Prostate gland (tissue), 2 donors: ENCODE measurements at regions not wholly inside any gene's neighbourhood (a gene's known extent, or its start where the extent isn't known, plus 50 kb on each side); places are given as distances from the start of the nearest gene placed in this dataset.

Experiments used
- DNase-seq: peaks from one replicate; pipeline ENCODE4 v3.0.0-alpha.2; 2019; ENCODE audit warnings: low spot score
- H3K27ac ChIP-seq, 2 donors: fragments of 200-600 bp; sonication (generic); 2 replicates each; pipeline ENCODE4 v1.5.1; 2017 to 2019
- H3K27me3 ChIP-seq: fragments of 200-600 bp; sonication (generic); replicated peaks from 2 replicates; pipeline ENCODE4 v1.5.1; 2019; ENCODE audit not compliant: insufficient read depth
- H3K36me3 ChIP-seq, 2 donors: fragments of 200-600 bp; sonication (generic); 1 replicate in 1 of 2; 2 replicates in 1 of 2; pipeline versions ENCODE4 v1.5.1 to v1.8.1; 2017 to 2019
- H3K4me1 ChIP-seq: fragments of 200-600 bp; sonication (generic); replicated peaks from 2 replicates; pipeline ENCODE4 v1.5.1; 2019
- H3K4me3 ChIP-seq, 2 donors: fragments of 200-600 bp; sonication (generic); 2 replicates each; pipeline ENCODE4 v1.5.1; 2017 to 2019
- H3K9me3 ChIP-seq: fragments of 200-600 bp; sonication (generic); 2 replicates; pipeline ENCODE4 v1.5.1; 2017
- POLR2A ChIP-seq: fragments of 450-650 bp; IDR thresholded peaks from one replicate; pipeline ENCODE4 v1.6.1; 2016; ENCODE audit warnings: antibody characterized with exemption, mild to moderate bottlenecking
- POLR2AphosphoS5 ChIP-seq: sonication (generic); formaldehyde crosslinking; IDR thresholded peaks from one replicate; pipeline ENCODE4 v1.6.1; 2017; ENCODE audit warnings: antibody characterized with exemption
- WGBS: methylation state at CpG from one replicate; pipeline ENCODE4 v1.1.5; 2018; 5-methylcytosine and 5-hydroxymethylcytosine counted together
- intact Hi-C: fragments of 100-400 bp; cut with DNase I; formaldehyde crosslinking; loops from one replicate; pipeline ENCODE4 v1.14.2; 2022
- TF ChIP-seq, protein P1 (sequence below), 4 experiments: fragments of 200-600 bp in 2 of 4; fragments of 450-650 bp in 2 of 4; sonication (generic) in 2 of 4; IDR thresholded peaks; 1 replicate in 3 of 4; 2 replicates in 1 of 4; pipeline ENCODE4 v1.5.1; 2016 to 2019; ENCODE audit warnings: antibody characterized with exemption in 4 of 4, mild to moderate bottlenecking in 2 of 4, moderate library complexity in 2 of 4

DNA sequence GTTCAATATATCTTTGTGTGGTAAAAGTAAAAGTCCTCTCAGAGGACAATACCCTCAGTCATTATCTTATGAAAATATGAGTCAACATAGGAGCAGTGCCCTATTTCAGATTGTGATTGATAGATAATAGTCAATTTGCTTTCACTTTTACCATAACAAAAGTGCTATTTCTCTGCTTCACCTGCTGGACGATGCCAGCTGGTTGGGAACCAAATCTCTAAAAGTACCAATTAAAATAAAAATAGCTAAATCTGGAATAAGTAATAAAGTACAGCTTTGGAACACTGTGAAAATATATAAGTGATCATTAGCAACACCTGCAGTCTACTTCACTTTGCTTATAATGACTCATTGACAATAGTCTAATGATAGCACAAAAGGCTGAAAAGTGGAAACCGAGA lies 390.3 kb upstream of the AGTR1 start:
- WGBS = 87% methylated on average over 2 of the region's 2 CpGs
- TF ChIP-seq POLR2AphosphoS5 (no peak), POLR2A (no peak)
- TF ChIP-seq, protein P1, sequence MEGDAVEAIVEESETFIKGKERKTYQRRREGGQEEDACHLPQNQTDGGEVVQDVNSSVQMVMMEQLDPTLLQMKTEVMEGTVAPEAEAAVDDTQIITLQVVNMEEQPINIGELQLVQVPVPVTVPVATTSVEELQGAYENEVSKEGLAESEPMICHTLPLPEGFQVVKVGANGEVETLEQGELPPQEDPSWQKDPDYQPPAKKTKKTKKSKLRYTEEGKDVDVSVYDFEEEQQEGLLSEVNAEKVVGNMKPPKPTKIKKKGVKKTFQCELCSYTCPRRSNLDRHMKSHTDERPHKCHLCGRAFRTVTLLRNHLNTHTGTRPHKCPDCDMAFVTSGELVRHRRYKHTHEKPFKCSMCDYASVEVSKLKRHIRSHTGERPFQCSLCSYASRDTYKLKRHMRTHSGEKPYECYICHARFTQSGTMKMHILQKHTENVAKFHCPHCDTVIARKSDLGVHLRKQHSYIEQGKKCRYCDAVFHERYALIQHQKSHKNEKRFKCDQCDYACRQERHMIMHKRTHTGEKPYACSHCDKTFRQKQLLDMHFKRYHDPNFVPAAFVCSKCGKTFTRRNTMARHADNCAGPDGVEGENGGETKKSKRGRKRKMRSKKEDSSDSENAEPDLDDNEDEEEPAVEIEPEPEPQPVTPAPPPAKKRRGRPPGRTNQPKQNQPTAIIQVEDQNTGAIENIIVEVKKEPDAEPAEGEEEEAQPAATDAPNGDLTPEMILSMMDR (IDR thresholded peaks at IDR 0.05) = no peak
- H3K27ac ChIP-seq = no peak overlapping the region
- H3K4me1 ChIP-seq = no peaks in the 10 kb centered on the region
- DNase-seq = no peak
- intact Hi-C loops = no loop called here
- no peak overlapping the region for H3K4me3 ChIP-seq
- H3K9me3 ChIP-seq = no peaks in the 10 kb centered on the region
- H3K27me3 ChIP-seq = no peaks in the 10 kb centered on the region
- H3K36me3 ChIP-seq = no peaks in the 10 kb centered on the region

DNA sequence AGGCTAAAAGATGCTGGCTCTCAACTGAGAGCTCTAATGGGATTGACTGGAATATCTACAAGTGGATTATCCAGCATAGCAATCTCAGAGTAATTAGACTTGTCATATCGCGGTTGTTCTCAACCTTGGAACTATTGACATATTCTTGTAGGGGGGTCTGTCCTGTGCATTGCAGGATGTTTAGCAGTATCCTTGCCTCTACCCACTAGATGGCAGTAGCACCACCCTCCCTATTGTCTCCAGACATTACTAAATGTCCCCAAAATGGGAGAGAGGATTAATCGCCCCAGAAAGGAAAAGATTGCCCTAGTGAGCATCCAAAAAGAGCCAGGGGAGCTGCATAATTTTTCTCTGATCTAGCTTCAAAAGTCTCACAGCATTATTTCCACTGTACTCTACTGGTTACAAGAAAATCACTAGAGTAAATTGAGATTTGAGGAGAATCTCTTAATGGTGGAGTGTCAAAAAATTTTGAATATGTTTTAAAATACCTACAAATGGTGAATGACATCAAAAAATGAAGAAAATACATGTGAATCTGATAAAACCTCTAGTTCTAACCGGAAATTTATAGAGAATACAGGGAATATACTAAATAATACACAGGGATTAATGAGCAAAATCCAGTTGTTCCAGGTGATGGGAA lies 388.2 kb upstream of the AGTR1 start:
- no peaks in the 10 kb centered on the region for H3K4me1 ChIP-seq
- no peak for DNase-seq
- no peaks in the 10 kb centered on the region for H3K27me3 ChIP-seq
- TF ChIP-seq, protein P1 (IDR thresholded peaks at IDR 0.05) = peak in 2 of 4 experiments; percentile 30 to 36
- TF ChIP-seq POLR2AphosphoS5 = no peak
- no peak for TF ChIP-seq POLR2A
- no peak overlapping the region for H3K27ac ChIP-seq
- intact Hi-C loops = no loop called here
- WGBS = 43% methylated on average over 4 of the region's 4 CpGs
- no peak overlapping the region for H3K4me3 ChIP-seq
- H3K36me3 ChIP-seq = no peaks in the 10 kb centered on the region
- H3K9me3 ChIP-seq = no peaks in the 10 kb centered on the region

DNA sequence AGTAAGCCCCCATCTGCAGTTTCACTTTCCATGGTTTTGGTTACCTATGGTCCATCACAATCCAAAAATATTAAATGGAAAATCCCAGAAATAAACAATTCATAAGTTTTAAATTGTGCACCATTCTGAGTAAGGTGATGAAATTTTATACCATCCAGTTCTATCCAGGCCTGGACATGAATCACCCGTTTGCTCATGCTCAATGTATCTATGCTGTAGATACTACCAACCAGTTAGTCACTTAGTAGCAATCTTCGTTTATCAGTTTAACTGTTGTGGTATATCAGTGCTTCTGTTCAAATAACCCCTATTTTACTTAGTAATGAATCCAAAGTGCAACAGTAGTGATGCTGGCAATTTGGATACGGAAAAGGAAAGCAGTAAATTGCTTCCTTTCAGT lies 381.9 kb upstream of the AGTR1 start:
- Histone ChIP-seq H3K4me3 (no peak overlapping the region), H3K9me3 (no peaks in the 10 kb centered on the region), H3K27me3 (no peaks in the 10 kb centered on the region), H3K4me1 (no peaks in the 10 kb centered on the region), H3K27ac (no peak overlapping the region), H3K36me3 (no peaks in the 10 kb centered on the region)
- WGBS = 86% methylated on average over 3 of the region's 3 CpGs
- intact Hi-C loops = no loop called here
- no peak for DNase-seq
- no peak for TF ChIP-seq POLR2A
- TF ChIP-seq, protein P1 (IDR thresholded peaks at IDR 0.05) = no peak
- no peak for TF ChIP-seq POLR2AphosphoS5

DNA sequence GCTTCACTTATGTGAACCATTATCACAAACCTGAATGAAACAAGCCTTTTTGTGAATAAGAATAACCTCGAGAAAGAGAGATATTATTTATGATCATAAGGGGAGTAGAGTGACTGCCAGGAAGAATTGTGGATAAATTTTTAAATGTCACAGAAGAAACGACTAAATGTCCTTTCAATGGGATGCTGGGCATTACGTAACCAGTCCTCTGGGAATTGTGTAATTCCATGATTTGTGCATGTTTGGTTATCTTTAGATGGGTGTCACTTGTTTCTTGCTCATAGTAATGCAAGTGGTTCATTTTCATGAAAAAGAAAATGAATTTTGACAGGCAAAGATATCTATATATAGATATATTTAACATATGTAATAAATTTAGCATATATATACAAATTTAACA lies 379.5 kb upstream of the AGTR1 start:
- Histone ChIP-seq H3K27me3 (no peaks in the 10 kb centered on the region), H3K27ac (no peak overlapping the region), H3K36me3 (no peaks in the 10 kb centered on the region), H3K4me1 (no peaks in the 10 kb centered on the region), H3K4me3 (no peak overlapping the region), H3K9me3 (no peaks in the 10 kb centered on the region)
- WGBS = 88% methylated on average over 3 of the region's 3 CpGs
- TF ChIP-seq POLR2AphosphoS5 (no peak), POLR2A (no peak)
- TF ChIP-seq, protein P1 (IDR thresholded peaks at IDR 0.05) = no peak
- intact Hi-C loops = no loop called here
- no peak for DNase-seq

DNA sequence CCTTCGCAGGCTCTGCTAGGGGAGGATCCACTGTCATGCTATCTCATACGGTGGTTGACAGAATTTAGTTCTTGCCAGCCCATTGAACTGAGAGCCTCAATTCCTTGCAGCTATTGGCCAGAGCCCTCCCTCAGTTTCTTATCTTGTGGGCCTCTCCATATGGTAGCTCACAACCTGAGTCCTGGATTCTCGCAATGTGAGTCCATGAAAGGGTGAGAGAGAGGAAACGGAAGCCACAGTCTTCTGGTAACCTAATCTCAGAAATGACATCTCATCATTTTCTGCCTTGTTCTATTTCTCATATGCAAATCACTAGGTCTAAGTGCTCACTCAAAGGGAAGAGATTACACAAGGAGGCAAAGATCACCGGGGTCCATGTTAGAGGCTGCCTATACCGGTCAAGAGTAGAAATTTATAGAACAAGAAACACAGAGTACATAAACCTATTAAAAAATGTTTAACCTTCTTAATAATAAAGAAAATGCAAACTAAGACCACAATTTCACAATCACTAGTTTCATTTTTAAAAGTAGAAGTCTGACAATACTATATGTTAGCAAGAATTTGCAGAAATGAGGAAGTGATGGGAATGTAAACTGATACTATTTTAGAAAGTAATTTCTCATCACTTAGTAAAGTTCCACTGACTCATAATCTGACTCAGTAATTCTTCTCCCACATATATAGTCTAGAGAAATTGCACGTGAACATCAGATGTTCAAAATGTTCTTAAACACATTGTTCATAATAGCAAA lies 378.4 kb upstream of the AGTR1 start:
- H3K9me3 ChIP-seq = no peaks in the 10 kb centered on the region
- DNase-seq = no peak
- no peak for TF ChIP-seq POLR2A
- TF ChIP-seq POLR2AphosphoS5 = no peak
- TF ChIP-seq, protein P1 (IDR thresholded peaks at IDR 0.05) = no peak
- WGBS = 75% methylated on average over 7 of the region's 7 CpGs
- no peaks in the 10 kb centered on the region for H3K4me1 ChIP-seq
- intact Hi-C loops = no loop called here
- no peak overlapping the region for H3K27ac ChIP-seq
- no peak overlapping the region for H3K4me3 ChIP-seq
- no peaks in the 10 kb centered on the region for H3K27me3 ChIP-seq
- no peaks in the 10 kb centered on the region for H3K36me3 ChIP-seq
